ENCODE measurements at regions not wholly inside any gene's neighbourhood (a gene's known extent, or its start where the extent isn't known, plus 50 kb on each side); places are given as distances from the start of the nearest gene placed in this dataset.

GRCh38 chr12:33649992-33650391 is 210.4 kb upstream of the SYT10 start:
- TF ChIP-seq CTCF (IDR thresholded peaks at IDR 0.05; ENCODE audit: poor library complexity, severe bottlenecking): no peak
- TF ChIP-seq TAF1 (IDR thresholded peaks at IDR 0.05; ENCODE audit: low read depth): no peak
- TF ChIP-seq MXI1 (conservative IDR thresholded peaks at IDR 0.05; ENCODE audit: poor library complexity, severe bottlenecking): no peak
- TF ChIP-seq POLR2AphosphoS5 (IDR thresholded peaks at IDR 0.05): no peak
- no peak for TF ChIP-seq EZH2 (IDR thresholded peaks at IDR 0.05; ENCODE audit: borderline replicate concordance, insufficient read depth, low read length, poor library complexity, severe bottlenecking)
- TF ChIP-seq RAD21 (conservative IDR thresholded peaks at IDR 0.05): no peak
- TF ChIP-seq EP300 (conservative IDR thresholded peaks at IDR 0.05; ENCODE audit: poor library complexity, severe bottlenecking): no peak
- TF ChIP-seq SMC3 (conservative IDR thresholded peaks at IDR 0.05; ENCODE audit: poor library complexity): no peak

Data from neural cell (in vitro differentiated cells).